Superior temporal gyrus (tissue), 1 donor: ENCODE measurements at regions not wholly inside any gene's neighbourhood (a gene's known extent, or its start where the extent isn't known, plus 50 kb on each side); places are given as distances from the start of the nearest gene placed in this dataset.

Experiments used
- DNase-seq: peaks from one replicate; pipeline ENCODE4 v3.0.0-alpha.2; 2016; ENCODE audit errors: extremely low spot score

DNA sequence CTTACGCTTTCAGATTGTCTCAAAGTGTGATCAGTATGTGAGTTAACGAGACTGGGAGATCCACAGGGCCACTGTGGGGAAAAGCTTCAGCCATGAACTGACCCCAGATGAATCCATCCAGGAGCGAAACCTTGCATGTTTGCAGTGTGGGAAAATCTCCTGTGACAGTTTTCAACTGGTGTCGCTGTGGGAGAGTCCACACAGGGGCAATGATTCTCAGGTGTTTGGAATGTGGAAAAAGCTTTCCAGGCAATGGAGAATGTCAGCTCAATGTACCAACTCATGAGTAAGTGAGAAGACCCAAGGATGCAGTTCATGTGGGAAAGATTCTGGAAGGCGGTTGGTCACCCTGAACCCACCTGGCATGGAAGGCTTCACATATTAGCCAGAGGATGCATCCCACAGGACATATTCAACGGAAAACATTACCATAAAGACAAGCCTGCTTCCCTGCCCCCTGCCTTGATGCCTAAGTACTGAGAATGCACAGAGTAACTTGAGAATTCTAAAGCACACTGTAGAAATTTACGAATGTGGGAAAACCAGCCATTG, 204.1 kb upstream of the BMPER start:
- DNase-seq, result no peak

DNA sequence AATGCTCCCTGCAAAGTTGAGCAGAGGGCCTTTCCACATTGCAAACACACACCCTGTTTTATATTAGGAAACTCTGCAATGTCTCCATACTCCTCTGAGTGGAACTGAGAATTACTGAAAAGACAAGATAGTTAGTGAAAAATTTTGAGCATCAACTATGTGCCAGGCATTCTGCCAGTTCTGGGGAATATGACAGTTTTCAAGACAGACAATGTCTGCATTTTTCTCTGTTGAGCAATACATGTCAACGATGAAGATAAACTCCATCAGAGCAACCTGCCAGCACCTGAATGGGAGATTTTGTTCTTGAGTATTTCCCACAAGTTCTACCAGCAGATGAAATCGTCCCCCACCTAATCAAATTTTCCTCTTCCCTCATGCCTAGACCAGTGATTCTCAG, 203.4 kb upstream of the BMPER start:
- DNase-seq, result no peak

DNA sequence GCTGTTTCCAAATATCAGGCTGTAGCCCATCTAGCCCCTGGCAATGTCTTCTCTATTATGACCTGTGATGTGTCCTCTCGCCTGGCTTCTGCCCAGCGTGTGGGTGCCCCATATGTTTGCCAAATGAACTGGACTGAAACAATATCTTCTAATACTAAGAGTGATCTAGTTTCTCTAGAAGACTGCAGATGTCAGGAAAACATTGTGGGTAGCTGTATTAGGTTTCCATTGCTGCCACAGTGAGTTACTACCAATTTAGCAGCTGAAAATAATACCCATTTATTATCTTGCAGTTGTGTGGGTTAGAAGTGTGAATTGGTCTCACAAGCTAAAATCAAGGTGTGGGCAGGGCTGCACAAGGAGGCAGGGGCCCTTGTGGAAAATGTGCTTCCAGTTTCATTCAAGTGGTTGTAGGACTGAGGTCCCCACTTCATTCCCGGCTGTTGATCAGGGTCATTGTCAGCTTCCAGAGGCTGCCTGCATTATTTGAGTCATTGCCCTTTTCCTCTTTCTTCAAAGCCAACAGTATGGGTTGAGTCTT, 202.8 kb upstream of the BMPER start:
- DNase-seq, result no peak

- no peak for DNase-seq
These were observed 200.0 kb upstream of the BMPER start for GRCh38 chr7:33705333-33705833.

DNA sequence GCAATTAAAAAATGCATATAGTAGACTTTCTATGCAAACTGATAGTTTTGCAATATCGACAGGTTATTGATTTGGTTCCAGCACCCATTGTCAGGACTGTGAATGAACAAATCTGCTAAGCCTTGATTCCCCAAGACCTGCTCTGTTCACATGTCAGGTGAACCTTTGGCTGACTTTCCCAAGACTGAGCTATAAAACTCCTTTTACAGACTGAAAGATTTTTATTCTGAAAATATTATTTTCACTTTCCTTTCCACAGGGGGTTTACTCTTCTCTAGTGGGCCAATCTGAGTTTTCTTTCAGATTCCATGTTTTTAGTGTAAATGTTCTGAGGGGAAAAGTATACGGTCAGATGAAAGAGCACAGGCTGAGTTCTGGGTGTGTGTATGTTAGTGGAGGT, 199.2 kb upstream of the BMPER start:
- no peak for DNase-seq

DNA sequence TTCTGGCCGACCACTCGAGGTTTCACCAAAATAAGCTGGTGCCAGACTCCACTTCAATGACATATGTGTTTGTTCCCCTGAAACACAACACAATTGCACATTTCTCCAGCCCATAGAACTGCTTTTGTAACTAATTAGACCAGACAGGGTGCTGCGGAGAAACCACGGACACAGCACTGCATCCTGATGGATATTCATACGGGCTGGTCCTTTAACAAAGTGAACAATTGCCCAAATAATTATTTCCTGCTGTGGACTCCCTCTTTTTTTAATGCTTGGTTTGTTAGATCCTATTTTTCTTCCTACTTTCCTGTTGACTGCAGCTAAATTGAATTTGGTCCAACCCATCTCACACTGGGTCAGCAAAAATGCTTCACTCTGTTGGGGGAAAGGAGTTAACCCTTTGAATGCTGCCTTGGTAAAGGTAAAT, 198.6 kb upstream of the BMPER start:
- DNase-seq, result no peak

DNA sequence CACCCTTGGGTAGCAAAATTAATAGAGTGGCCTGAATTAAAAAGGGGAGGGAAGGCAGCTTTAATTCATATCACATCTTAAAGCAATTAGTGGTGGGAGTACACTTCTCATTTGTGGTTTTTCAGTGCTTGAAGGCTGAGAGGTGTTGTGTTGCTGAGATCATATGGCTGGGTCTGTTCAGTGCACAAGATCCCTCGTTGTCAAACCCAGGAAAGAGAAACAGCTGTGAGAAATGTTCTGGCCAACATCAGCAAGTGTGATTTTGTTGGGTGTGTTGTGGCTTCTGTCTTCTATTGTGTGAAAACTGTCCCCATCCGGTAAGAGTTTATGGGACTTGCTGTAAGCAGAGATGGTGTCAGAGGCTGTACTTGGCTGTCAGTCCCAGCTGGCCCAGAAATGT, 197.9 kb upstream of the BMPER start:
- DNase-seq, result no peak

DNA sequence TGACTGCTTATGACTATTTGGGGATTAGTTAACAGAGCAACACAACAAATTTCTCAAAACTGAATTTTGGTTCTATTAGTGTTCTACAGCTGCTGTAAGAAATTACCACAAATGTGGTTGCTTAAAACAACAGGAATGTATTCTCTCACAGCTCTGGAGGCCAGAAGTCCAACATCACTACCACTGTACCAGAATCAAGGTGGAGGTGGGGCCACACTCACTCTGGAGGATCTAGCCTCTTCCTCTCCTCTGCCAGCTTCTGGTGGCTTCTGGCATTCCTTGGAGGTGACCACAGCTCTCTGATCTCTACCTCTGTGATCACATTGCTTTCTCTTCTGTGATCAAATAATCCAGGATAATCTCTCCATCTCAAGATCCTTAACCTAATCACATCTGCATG, 194.7 kb upstream of the BMPER start:
- no peak for DNase-seq

DNA sequence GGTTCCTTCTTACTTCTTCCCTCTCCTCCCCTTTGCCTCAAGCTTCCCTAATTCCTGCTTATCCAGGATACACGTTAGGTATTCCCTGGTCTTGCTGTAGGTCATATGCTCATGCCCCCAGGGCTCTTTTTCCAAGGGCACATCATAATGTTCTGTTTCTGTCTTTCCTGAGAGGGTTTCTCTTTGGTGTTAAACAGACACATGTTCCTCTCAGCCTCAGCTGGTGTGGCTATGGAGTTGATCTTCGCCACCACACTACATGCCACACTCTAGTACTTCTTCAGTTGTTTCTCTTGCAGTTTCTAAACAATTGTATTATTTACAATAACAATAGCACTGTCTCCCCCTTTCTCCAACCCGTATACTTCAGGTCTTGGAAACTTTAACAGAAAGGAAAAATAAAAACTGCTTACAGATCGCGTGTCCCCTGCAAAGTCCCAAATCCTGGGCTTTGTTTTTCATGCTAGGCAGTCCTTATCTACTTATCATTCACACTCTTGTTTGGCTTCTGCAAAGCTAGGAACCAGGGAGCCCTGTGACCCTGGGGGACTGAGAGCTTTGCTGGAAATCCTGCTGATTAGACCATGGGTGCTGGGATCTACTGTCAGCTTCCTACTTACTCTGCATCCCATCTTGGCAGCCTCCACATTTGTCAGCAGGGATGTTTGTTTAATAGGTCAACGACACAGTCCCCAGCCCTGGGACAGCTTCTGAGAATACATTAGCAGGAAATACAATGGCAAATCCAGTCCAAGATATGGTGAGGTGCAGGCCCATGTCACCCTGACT, 193.9 kb upstream of the BMPER start:
- DNase-seq, result no peak

GRCh38 chr7:33712020-33712414, 193.3 kb upstream of the BMPER start:
- no peak for DNase-seq

GRCh38 chr7:33714208-33714607, 191.1 kb upstream of the BMPER start:
- DNase-seq, result no peak

GRCh38 chr7:33716581-33717477, 188.5 kb upstream of the BMPER start:
- DNase-seq, result peak; percentile 74

- peak; percentile 25 for DNase-seq
These were observed 186.2 kb upstream of the BMPER start for GRCh38 chr7:33719059-33719581.

DNA sequence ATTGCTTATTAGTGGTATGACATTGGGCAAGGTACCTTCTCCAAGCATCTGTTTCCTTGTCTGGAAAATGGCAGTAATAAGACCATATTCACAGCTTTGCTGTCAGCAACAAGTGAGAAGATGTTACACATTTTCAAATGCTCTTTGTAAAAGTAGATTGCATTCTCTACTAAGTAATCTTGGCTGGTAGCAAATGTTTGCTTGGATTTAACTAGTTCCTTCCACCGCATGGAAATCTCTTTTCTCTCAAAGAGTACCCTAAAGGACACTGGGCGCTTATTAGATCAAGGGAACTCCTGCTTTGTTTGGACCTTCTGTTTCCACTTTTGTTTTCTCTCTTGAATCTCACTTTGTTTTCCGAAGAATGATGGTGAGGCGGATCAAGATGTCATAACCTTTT, 185.2 kb upstream of the BMPER start:
- DNase-seq, result no peak

DNA sequence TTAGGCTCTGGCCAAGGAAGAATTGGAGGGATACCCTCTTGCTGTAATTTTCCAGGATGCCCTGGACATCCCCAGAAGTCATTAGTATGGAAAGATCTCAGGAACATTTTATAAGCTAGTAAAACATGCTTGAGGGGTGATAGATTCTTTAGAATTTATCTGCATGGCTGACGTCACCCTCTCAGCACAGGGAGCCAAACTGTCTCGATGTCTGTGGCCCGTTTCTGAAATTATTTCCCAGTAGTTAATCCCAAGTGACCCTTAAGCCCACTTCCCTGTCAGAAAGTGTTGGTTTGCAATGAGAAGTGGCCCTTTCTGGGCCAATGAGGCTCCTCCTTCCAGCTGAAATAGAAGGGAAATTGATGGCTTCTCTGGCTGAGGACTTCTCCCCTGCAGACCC, 184.5 kb upstream of the BMPER start:
- DNase-seq, result no peak

DNA sequence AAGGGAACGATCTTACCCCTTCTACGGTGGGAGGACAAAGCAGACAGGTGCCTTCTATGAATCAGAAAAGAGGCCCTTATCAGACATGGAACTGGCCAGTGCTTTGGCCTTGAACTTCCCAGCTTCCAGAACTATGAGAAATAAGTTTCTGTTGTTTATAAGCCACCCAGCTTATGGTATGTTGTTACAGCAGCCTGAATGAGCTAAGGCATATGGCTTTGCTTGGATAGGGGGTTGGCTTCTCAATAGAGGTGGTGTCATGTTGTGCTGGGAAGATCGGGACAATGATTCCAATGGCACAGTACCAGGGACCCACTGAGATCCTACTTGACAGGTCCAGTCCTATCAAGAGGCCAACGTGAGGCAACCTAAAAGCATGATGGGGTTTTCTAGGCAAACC, 183.4 kb upstream of the BMPER start:
- DNase-seq, result no peak

- no peak for DNase-seq
These were observed 182.8 kb upstream of the BMPER start for GRCh38 chr7:33722383-33723101.

- DNase-seq, result no peak
These were observed 181.1 kb upstream of the BMPER start for GRCh38 chr7:33724201-33724600.

- no peak for DNase-seq
These were observed 180.0 kb upstream of the BMPER start for GRCh38 chr7:33725111-33726025.

DNA sequence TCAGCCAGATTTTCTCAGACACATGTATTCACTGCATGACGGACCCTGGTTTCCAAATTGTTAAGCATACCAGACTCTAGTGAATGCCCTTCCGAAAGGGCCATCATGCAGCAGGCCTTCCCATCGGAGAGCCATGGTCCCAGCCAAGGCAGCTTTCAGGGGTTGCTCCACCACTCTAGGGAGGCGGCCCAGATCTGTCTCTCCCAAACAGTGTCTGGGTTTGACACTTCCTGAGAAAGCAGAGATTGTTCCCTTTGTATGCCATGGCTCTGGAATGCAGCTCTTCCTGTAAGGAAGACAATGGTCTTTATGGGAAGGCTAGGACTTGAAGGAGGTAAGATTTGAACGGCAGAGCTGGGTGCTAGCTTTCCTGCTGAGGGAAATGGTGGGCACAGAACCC, 178.8 kb upstream of the BMPER start:
- no peak for DNase-seq
